Pons (tissue), 1 donor: ENCODE measurements at regions not wholly inside any gene's neighbourhood (a gene's known extent, or its start where the extent isn't known, plus 50 kb on each side); places are given as distances from the start of the nearest gene placed in this dataset.
"Not testable (repeated sequence)": the region's sequence is repeated elsewhere in the genome, so short reads cannot be mapped to it uniquely, and the experiment has no call there.

ENCODE experiments used
- DNase-seq: peaks from one replicate; pipeline ENCODE4 v3.0.0-alpha.2; 2016; ENCODE audit warnings: low spot score

DNA sequence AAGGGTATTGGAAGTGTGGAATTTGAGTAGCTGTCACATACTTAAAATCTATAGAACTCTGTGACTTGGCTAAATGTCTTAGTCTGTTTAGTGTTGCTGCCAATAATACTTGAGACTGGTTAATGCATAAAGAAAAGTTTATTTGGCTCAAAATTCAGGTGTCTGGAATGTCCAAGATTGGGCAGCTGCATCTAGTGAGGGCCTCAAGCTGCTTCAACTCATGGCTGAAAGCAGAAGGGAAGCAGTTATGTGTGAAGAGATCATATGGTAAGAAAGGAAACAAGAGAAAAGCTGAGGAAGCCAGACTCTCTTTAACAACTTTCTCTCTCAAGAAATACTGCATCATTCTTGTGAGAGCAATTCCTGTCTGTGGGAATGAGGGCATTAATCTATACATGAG is 1043.3 kb upstream of the CDH6 start:
- no peak for DNase-seq

GRCh38 chr5:30149526-30149925 is 1044.0 kb upstream of the CDH6 start:
- no peak for DNase-seq

DNA sequence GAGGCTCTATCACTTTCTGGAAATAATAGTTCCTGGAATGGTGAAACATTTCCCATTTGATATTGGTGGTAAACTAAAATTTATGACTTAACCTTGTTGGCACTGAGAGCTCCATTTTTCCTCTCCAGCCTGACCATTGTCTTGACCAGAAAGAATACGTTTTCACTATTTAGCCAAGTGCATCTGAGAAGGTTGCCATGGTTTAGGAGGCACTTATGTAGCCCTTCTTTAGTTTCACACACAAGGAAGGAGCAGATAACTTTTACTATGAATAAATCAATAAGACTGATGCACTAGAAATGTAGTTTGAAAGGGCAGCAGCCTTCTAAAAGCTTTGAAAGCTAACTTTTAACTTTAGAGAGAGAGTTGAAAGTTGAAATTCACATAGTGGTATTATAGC is 1045.5 kb upstream of the CDH6 start:
- DNase-seq = no peak

GRCh38 chr5:30144059-30144458 is 1049.4 kb upstream of the CDH6 start:
- DNase-seq = not testable (repeated sequence)

- no peak for DNase-seq
Measured at GRCh38 chr5:30142432-30142831, 1051.1 kb upstream of the CDH6 start.

- no peak for DNase-seq
Measured at GRCh38 chr5:30121043-30121442, 1072.4 kb upstream of the CDH6 start.

- DNase-seq = no peak
Measured at GRCh38 chr5:30117135-30117534, 1076.4 kb upstream of the CDH6 start.

DNA sequence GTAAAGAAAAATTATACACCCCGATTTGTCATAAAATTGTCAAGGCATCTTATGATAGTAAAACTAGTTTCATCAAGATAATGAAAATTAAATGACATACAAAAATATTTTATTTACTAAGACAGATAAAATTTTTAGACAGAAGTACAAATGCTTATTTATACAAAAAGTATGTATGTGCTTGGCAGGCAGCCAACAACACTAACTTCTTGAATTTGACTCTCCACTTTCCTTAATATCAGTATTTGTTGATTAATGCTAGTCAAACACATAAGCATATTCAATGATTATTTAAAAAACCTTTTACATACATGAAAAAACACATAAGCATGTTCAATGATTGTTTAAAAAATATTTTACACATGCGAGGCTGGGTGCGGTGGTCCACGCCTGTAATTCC is 1079.9 kb upstream of the CDH6 start:
- no peak for DNase-seq

DNA sequence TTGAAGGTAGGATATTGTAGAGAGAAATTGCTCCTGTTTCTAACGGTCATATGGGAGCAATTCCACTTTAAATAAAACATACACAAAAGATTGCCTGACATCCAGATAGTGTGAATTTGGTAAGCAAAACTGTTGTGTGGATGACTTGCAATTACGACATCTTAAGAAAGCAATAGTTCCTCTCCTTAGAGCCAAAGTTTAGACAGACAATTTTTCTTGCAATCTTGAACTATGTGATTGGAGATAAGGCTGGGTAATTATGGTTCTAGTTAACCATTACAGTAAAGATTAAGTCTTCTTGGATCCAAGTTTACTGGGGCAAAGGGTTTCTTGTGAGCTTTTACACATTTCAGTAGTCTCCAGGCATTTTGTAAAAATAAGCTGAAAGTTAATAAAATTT is 1080.6 kb upstream of the CDH6 start:
- DNase-seq = no peak

DNA sequence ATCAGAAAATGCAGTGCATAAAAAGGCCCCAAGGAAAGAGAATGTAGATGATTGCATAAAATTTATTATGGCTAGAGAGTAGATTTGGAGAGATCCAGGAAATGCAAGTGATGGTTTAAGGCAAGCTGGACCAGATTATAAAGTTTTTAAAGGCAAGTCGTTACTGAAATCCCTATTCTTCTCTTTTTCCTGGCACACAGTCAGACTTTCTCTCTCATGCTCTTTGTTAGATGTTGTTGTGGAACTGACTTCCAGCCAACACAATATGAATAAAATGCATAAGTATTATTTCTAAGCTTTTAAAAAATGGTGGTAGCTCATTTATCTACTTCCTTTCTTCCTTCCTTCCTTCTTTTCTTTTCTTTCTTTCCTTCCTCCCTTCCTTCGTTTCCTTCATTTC is 1085.4 kb upstream of the CDH6 start:
- no peak for DNase-seq

- no peak for DNase-seq
Measured at GRCh38 chr5:30106596-30106995, 1086.9 kb upstream of the CDH6 start.

DNA sequence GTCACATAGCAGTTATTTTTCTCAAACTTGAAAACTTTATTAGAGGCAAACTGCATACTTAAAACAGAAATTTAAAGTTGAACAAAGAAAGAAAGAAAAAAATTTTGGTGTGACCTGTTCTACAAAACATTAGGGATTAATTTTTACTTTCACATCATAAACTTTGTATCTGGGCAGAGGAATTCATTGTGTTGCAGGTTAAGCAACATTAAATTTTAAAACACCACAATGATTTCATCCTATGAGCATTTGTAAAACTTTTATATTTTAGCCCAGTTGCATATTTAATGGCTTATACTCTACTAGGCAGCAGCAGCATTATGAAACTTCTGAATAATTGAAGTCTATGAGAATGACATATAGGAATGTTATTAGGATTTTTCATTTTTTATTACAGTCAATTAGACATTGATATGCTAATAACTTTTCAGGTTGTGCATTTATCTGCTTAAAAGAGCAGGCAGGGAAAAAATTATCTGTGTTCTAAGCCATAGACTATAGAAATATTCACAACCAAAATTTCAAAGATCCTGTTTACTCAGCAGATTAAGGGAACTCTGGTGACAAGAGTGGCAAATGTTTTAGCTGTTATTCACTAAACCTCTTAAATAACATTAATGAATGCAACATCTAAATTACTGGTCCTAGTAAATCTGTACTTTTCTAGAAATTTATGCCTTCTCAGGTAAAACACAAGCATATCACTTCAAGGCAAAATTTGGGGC is 1088.5 kb upstream of the CDH6 start:
- DNase-seq = no peak

- no peak for DNase-seq
Measured at GRCh38 chr5:30103452-30104202, 1089.9 kb upstream of the CDH6 start.

DNA sequence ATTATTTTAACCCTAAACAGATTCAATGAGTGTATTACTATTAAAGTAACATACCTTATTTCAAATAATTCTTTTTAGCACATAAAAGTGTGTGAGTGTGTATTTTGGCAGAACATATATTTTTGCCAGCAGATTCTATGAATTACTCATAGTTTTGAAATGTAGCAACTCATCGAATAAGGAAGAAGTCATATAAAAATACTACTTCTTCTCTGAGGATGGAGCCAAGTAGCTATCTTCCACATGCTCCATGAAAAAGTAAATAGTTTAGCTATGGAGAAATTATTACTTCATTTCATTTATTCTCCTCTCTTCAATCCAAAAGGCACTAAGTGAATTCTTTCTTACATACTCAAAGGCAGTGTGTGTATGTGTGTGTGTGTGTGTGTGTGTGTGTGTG is 1090.4 kb upstream of the CDH6 start:
- DNase-seq = no peak

- no peak for DNase-seq
Measured at GRCh38 chr5:30102185-30102584, 1091.3 kb upstream of the CDH6 start.

GRCh38 chr5:30100929-30101328 is 1092.6 kb upstream of the CDH6 start:
- DNase-seq = no peak

- DNase-seq = no peak
Measured at GRCh38 chr5:30100148-30100713, 1093.3 kb upstream of the CDH6 start.

- DNase-seq = no peak
Measured at GRCh38 chr5:30099634-30100033, 1093.9 kb upstream of the CDH6 start.

- no peak for DNase-seq
Measured at GRCh38 chr5:30098940-30099339, 1094.5 kb upstream of the CDH6 start.

DNA sequence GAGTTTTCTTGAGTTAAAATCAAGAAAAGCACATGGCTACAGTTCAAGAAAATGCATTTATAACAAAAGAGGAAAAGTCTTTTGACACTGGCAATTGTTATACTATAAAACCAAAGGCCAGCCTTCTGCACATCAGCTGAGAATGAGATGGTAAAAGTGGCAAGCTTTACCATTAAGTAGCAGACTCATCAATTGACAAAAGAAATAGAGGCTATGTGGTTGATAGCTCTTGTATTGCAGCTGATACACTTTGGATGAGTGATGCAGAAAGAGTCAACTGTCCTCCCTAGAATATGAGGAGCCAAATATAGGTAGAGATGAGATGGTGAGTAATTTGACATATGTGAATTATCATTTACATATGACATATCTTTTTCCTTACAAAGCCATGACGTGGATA is 1100.9 kb upstream of the CDH6 start:
- no peak for DNase-seq

- no peak for DNase-seq
Measured at GRCh38 chr5:30069441-30070263, 1123.8 kb upstream of the CDH6 start.

DNA sequence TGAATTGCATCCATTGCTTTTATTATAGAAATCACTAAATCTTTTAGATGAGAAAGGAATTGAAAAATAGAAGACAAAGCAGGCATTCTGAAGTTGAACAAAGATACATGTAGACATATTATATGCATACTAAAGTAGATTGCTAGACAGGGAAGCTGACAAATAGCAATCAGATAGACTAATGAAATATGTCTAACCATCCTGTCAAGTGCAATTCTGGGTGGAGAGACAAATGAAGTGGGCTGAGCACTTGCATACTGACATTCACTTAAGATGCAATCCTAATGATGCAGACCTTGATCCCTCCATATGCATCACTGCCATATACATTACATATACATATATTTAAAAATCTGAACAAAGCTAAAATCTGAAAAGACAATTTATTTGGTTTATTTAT is 1130.0 kb upstream of the CDH6 start:
- DNase-seq = no peak

- DNase-seq = no peak
Measured at GRCh38 chr5:30051976-30052375, 1141.5 kb upstream of the CDH6 start.
